Fibroblast of the aortic adventitia (primary cell): ENCODE measurements at regions not wholly inside any gene's neighbourhood (a gene's known extent, or its start where the extent isn't known, plus 50 kb on each side); places are given as distances from the start of the nearest gene placed in this dataset.

Source experiments
- DNase-seq: peaks from one replicate; pipeline ENCODE4 v3.0.0-alpha.2; 2010; ENCODE audit warnings: low read depth
- H3K4me3 ChIP-seq: 2 replicates; pipeline ENCODE4 v1.5.1; 2011; ENCODE audit warnings: low read depth, mild to moderate bottlenecking, control low read depth, low read length, moderate library complexity
- CTCF ChIP-seq: IDR thresholded peaks from 2 replicates; pipeline ENCODE4 v1.5.1; 2011; ENCODE audit warnings: mild to moderate bottlenecking, low read length, control low read depth, inconsistent platforms; ENCODE audit not compliant: insufficient read depth

- no peak for DNase-seq
- H3K4me3 ChIP-seq, result no peak overlapping the region
- no peak for TF ChIP-seq CTCF
Observed at GRCh38 chr10:78781991-78782390, 286.8 kb upstream of the ZMIZ1 start.

GRCh38 chr10:78782441-78782840 lies 286.3 kb upstream of the ZMIZ1 start:
- TF ChIP-seq CTCF, result no peak
- H3K4me3 ChIP-seq, result no peak overlapping the region
- DNase-seq, result no peak

- TF ChIP-seq CTCF, result no peak
- no peak for DNase-seq
- H3K4me3 ChIP-seq, result no peak overlapping the region
Observed at GRCh38 chr10:78783753-78784152, 285.0 kb upstream of the ZMIZ1 start.

- DNase-seq, result peak; percentile 49
- no peak overlapping the region for H3K4me3 ChIP-seq
- no peak for TF ChIP-seq CTCF
Observed at GRCh38 chr10:78784546-78784945, 284.2 kb upstream of the ZMIZ1 start.

- TF ChIP-seq CTCF, result no peak
- no peak for DNase-seq
- H3K4me3 ChIP-seq, result no peak overlapping the region
Observed at GRCh38 chr10:78785066-78785465, 283.7 kb upstream of the ZMIZ1 start.

GRCh38 chr10:78785991-78786390 lies 282.8 kb upstream of the ZMIZ1 start:
- TF ChIP-seq CTCF, result no peak
- DNase-seq, result no peak
- H3K4me3 ChIP-seq, result no peak overlapping the region

GRCh38 chr10:78787125-78787524 lies 281.6 kb upstream of the ZMIZ1 start:
- TF ChIP-seq CTCF, result no peak
- H3K4me3 ChIP-seq, result no peak overlapping the region
- DNase-seq, result peak; percentile 51
